HCT116 (cell line): ENCODE measurements at regions not wholly inside any gene's neighbourhood (a gene's known extent, or its start where the extent isn't known, plus 50 kb on each side); places are given as distances from the start of the nearest gene placed in this dataset.

Experiments used
- ATAC-seq: fragments of 200-7000 bp; cut with Tn5 transposase; 2 replicates; pipeline ENCODE4 v1.9.1; 2020; ENCODE audit warnings: mild to moderate bottlenecking, moderate library complexity
- BruUV-seq: library from RNA; stranded (reverse); fragments of 400-500 nt; replicated peaks from 2 replicates; lab custom pipeline; 2021; lab: Mats Ljungman, UMichigan
- CTCF ChIA-PET: fragments of 300-600 bp; sonication (Branson Sonifier 250); formaldehyde crosslinking; loops from one replicate; lab custom pipeline; 2021; ENCODE audit warnings: antibody characterized with exemption; lab: Charles Lee
- POLR2A ChIA-PET: fragments of 300-600, 350-600 bp; sonication (Branson Sonifier 250); formaldehyde crosslinking; loops from one replicate; lab custom pipeline; 2021; ENCODE audit warnings: antibody characterized with exemption; lab: Charles Lee
- RAD21 ChIA-PET, 2 experiments: fragments of 300-600 bp; sonication (Branson Sonifier 250); formaldehyde crosslinking; loops; one replicate each; lab custom pipeline; 2023; ENCODE audit warnings: low total read pairs in 2 of 2; ENCODE audit not compliant: uncharacterized antibody in 2 of 2, unreplicated experiment in 2 of 2, low non-redundant PET in 1 of 2; lab: Charles Lee
- DNase-seq: peaks from one replicate; pipeline ENCODE4 v3.0.0-alpha.2; 2010; ENCODE audit warnings: low read depth, low spot score
- H2AFZ ChIP-seq: fragments of 200-600 bp; shearing (Covaris generic), sonication (generic); 2 replicates; pipeline ENCODE4 v1.6.1; 2017; ENCODE audit warnings: low read depth, mixed run types, mixed read lengths, antibody characterized with exemption, low read length; ENCODE audit not compliant: poor library complexity, severe bottlenecking
- H3K27ac ChIP-seq: 2 replicates; pipeline ENCODE4 v1.5.1; 2012; ENCODE audit warnings: low read depth, low read length
- H3K27me3 ChIP-seq: fragments of 200-600 bp; sonication (generic); 2 replicates; pipeline ENCODE4 v1.6.1; 2016; ENCODE audit warnings: mixed run types, low read length, mixed read lengths; ENCODE audit not compliant: insufficient read depth
- H3K36me3 ChIP-seq, 2 experiments: fragments of 200-500 bp in 1 of 2; fragments of 200-600 bp in 1 of 2; sonication (Bioruptor generic) in 1 of 2; sonication (generic) in 1 of 2; 2 replicates each; pipeline versions ENCODE4 v1.5.1 to v1.6.1; 2014 to 2016; ENCODE audit warnings: low read length in 2 of 2, inconsistent platforms in 1 of 2, mixed read lengths in 1 of 2, mixed run types in 1 of 2; ENCODE audit not compliant: insufficient read depth in 2 of 2, control insufficient read depth in 1 of 2
- H3K4me1 ChIP-seq, 2 experiments: fragments of 200-600 bp in 1 of 2; sonication (generic) in 1 of 2; 2 replicates each; pipeline versions ENCODE4 v1.5.1 to v1.6.1; 2012 to 2017; ENCODE audit warnings: low read length in 2 of 2, inconsistent platforms in 1 of 2, mild to moderate bottlenecking in 1 of 2, mixed read lengths in 1 of 2, mixed run types in 1 of 2, moderate library complexity in 1 of 2; ENCODE audit not compliant: insufficient read depth in 2 of 2, control insufficient read depth in 1 of 2
- H3K4me2 ChIP-seq: fragments of 200-600 bp; sonication (generic); 2 replicates; pipeline ENCODE4 v1.6.1; 2017; ENCODE audit warnings: mixed run types, low read length, mixed read lengths
- H3K4me3 ChIP-seq, 2 experiments: fragments of 200-600 bp in 1 of 2; sonication (generic) in 1 of 2; replicated peaks in 1 of 2; 2 replicates each; pipeline ENCODE4 v1.5.1; 2011 to 2016; ENCODE audit warnings: low read length in 2 of 2, control low read depth in 1 of 2, low read depth in 1 of 2, mild to moderate bottlenecking in 1 of 2, mixed read lengths in 1 of 2, mixed run types in 1 of 2
- H3K79me2 ChIP-seq: fragments of 200-600 bp; sonication (generic); 2 replicates; pipeline ENCODE4 v1.6.1; 2017; ENCODE audit warnings: mild to moderate bottlenecking, mixed run types, low read length, moderate library complexity, mixed read lengths; ENCODE audit not compliant: insufficient read depth
- H3K9ac ChIP-seq: fragments of 200-600 bp; sonication (generic); 2 replicates; pipeline ENCODE4 v1.6.1; 2016; ENCODE audit warnings: low read length, mixed read lengths
- H3K9me2 ChIP-seq: fragments of 200-600 bp; sonication (generic), shearing (Covaris generic); 2 replicates; pipeline ENCODE4 v1.6.1; 2017; ENCODE audit warnings: mixed run types, mild to moderate bottlenecking, moderate library complexity; ENCODE audit not compliant: insufficient read depth
- H3K9me3 ChIP-seq, 2 experiments: fragments of 200-500 bp in 1 of 2; fragments of 200-600 bp in 1 of 2; sonication (Bioruptor generic) in 1 of 2; sonication (generic) in 1 of 2; 2 replicates each; pipeline ENCODE4 v1.6.1; 2014 to 2017; ENCODE audit warnings: low read length in 2 of 2, mixed read lengths in 2 of 2, inconsistent platforms in 1 of 2, low read depth in 1 of 2, mild to moderate bottlenecking in 1 of 2, mixed run types in 1 of 2, moderate library complexity in 1 of 2; ENCODE audit not compliant: control insufficient read depth in 1 of 2, insufficient read depth in 1 of 2
- H4K20me1 ChIP-seq: fragments of 200-600 bp; sonication (generic), shearing (Covaris generic); 2 replicates; pipeline ENCODE4 v1.6.1; 2017; ENCODE audit warnings: mixed run types, mild to moderate bottlenecking, moderate library complexity; ENCODE audit not compliant: insufficient read depth
- CBX3 ChIP-seq: IDR thresholded peaks from 2 replicates; pipeline ENCODE4 v1.6.1; 2012; ENCODE audit warnings: low read depth
- EGR1 ChIP-seq: IDR thresholded peaks from 2 replicates; pipeline ENCODE4 v1.6.1; 2012; ENCODE audit warnings: low read depth
- ELF1 ChIP-seq: IDR thresholded peaks from 2 replicates; pipeline ENCODE4 v1.6.1; 2012; ENCODE audit warnings: low read depth, borderline replicate concordance
- EZH2phosphoT487 ChIP-seq: fragments of 200-600 bp; IDR thresholded peaks from 2 replicates; pipeline ENCODE4 v1.6.1; 2018; ENCODE audit warnings: antibody characterized with exemption, borderline replicate concordance
- MAX ChIP-seq: IDR thresholded peaks from 2 replicates; pipeline ENCODE4 v1.6.1; 2012
- POLR2A ChIP-seq: IDR thresholded peaks from 2 replicates; pipeline ENCODE4 v1.7.0; 2011; ENCODE audit warnings: borderline replicate concordance; ENCODE audit not compliant: insufficient read depth, insufficient read length; ENCODE audit errors: extremely low read depth
- POLR2AphosphoS5 ChIP-seq: IDR thresholded peaks from 2 replicates; pipeline ENCODE4 v1.6.1; 2011; ENCODE audit warnings: mild to moderate bottlenecking, low read depth, low read length, moderate library complexity
- RAD21 ChIP-seq: IDR thresholded peaks from 2 replicates; pipeline ENCODE4 v1.6.1; 2012; ENCODE audit warnings: low read depth, mild to moderate bottlenecking
- SIN3A ChIP-seq: IDR thresholded peaks from 2 replicates; pipeline ENCODE4 v1.6.1; 2012; ENCODE audit warnings: low read depth
- SRF ChIP-seq: IDR thresholded peaks from 2 replicates; pipeline ENCODE4 v1.6.1; 2012; ENCODE audit warnings: low read depth
- TCF7L2 ChIP-seq: IDR thresholded peaks from 2 replicates; pipeline ENCODE4 v1.7.0; 2011; ENCODE audit warnings: borderline replicate concordance, inconsistent platforms; ENCODE audit not compliant: insufficient read depth, insufficient read length; ENCODE audit errors: extremely low read depth
- YY1 ChIP-seq: IDR thresholded peaks from 2 replicates; pipeline ENCODE4 v1.6.1; 2011; ENCODE audit warnings: low read length, low read depth, moderate library complexity, mild to moderate bottlenecking; ENCODE audit not compliant: insufficient replicate concordance; ENCODE audit errors: extremely low read depth
- ZFX ChIP-seq: fragments of 450-650 bp; IDR thresholded peaks from 2 replicates; pipeline ENCODE4 v1.6.1; 2017
- ZNF274 ChIP-seq: fragments of 200-500 bp; sonication (Bioruptor generic); IDR thresholded peaks from 2 replicates; pipeline ENCODE4 v1.6.1; 2014; ENCODE audit warnings: mild to moderate bottlenecking, low read depth, low read length, inconsistent platforms
- intact Hi-C: fragments of 100-400 bp; cut with micrococcal nuclease; formaldehyde crosslinking; loops from 2 replicates; pipeline ENCODE4 v1.10.0; 2022
- TF ChIP-seq, protein P1 (sequence below): IDR thresholded peaks from 2 replicates; pipeline ENCODE4 v1.6.1; 2012; ENCODE audit warnings: low read depth
- TF ChIP-seq, protein P2 (sequence below): IDR thresholded peaks from 2 replicates; pipeline ENCODE4 v1.6.1; 2011; ENCODE audit warnings: mild to moderate bottlenecking, low read length, moderate library complexity; ENCODE audit not compliant: insufficient replicate concordance; ENCODE audit errors: extremely low read depth
- TF ChIP-seq, protein P3 (sequence below), 3 experiments: fragments of 200-600 bp in 1 of 3; sonication (generic) in 1 of 3; IDR thresholded peaks in 2 of 3; conservative IDR thresholded peaks in 1 of 3; 2 replicates each; pipeline ENCODE4 v1.5.1; 2012 to 2017; ENCODE audit warnings: low read depth in 2 of 3, low read length in 2 of 3, antibody characterized with exemption in 1 of 3, borderline replicate concordance in 1 of 3, control low read depth in 1 of 3, mild to moderate bottlenecking in 1 of 3, mixed read lengths in 1 of 3, mixed run types in 1 of 3, moderate library complexity in 1 of 3; ENCODE audit not compliant: insufficient read depth in 1 of 3

- H3K27me3 ChIP-seq = no peaks in the 10 kb centered on the region
- no peak overlapping the region for H3K27ac ChIP-seq
- TF ChIP-seq YY1 (no peak), CBX3 (no peak), ZNF274 (no peak), ZFX (no peak), SIN3A (no peak), MAX (no peak), EGR1 (no peak), ELF1 (no peak), RAD21 (no peak), TCF7L2 (no peak), POLR2AphosphoS5 (no peak), POLR2A (no peak), EZH2phosphoT487 (no peak), SRF (no peak)
- TF ChIP-seq, protein P1, sequence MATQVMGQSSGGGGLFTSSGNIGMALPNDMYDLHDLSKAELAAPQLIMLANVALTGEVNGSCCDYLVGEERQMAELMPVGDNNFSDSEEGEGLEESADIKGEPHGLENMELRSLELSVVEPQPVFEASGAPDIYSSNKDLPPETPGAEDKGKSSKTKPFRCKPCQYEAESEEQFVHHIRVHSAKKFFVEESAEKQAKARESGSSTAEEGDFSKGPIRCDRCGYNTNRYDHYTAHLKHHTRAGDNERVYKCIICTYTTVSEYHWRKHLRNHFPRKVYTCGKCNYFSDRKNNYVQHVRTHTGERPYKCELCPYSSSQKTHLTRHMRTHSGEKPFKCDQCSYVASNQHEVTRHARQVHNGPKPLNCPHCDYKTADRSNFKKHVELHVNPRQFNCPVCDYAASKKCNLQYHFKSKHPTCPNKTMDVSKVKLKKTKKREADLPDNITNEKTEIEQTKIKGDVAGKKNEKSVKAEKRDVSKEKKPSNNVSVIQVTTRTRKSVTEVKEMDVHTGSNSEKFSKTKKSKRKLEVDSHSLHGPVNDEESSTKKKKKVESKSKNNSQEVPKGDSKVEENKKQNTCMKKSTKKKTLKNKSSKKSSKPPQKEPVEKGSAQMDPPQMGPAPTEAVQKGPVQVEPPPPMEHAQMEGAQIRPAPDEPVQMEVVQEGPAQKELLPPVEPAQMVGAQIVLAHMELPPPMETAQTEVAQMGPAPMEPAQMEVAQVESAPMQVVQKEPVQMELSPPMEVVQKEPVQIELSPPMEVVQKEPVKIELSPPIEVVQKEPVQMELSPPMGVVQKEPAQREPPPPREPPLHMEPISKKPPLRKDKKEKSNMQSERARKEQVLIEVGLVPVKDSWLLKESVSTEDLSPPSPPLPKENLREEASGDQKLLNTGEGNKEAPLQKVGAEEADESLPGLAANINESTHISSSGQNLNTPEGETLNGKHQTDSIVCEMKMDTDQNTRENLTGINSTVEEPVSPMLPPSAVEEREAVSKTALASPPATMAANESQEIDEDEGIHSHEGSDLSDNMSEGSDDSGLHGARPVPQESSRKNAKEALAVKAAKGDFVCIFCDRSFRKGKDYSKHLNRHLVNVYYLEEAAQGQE = no peak
- TF ChIP-seq, protein P2, sequence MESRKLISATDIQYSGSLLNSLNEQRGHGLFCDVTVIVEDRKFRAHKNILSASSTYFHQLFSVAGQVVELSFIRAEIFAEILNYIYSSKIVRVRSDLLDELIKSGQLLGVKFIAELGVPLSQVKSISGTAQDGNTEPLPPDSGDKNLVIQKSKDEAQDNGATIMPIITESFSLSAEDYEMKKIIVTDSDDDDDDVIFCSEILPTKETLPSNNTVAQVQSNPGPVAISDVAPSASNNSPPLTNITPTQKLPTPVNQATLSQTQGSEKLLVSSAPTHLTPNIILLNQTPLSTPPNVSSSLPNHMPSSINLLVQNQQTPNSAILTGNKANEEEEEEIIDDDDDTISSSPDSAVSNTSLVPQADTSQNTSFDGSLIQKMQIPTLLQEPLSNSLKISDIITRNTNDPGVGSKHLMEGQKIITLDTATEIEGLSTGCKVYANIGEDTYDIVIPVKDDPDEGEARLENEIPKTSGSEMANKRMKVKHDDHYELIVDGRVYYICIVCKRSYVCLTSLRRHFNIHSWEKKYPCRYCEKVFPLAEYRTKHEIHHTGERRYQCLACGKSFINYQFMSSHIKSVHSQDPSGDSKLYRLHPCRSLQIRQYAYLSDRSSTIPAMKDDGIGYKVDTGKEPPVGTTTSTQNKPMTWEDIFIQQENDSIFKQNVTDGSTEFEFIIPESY = no peak
- TF ChIP-seq, protein P3, sequence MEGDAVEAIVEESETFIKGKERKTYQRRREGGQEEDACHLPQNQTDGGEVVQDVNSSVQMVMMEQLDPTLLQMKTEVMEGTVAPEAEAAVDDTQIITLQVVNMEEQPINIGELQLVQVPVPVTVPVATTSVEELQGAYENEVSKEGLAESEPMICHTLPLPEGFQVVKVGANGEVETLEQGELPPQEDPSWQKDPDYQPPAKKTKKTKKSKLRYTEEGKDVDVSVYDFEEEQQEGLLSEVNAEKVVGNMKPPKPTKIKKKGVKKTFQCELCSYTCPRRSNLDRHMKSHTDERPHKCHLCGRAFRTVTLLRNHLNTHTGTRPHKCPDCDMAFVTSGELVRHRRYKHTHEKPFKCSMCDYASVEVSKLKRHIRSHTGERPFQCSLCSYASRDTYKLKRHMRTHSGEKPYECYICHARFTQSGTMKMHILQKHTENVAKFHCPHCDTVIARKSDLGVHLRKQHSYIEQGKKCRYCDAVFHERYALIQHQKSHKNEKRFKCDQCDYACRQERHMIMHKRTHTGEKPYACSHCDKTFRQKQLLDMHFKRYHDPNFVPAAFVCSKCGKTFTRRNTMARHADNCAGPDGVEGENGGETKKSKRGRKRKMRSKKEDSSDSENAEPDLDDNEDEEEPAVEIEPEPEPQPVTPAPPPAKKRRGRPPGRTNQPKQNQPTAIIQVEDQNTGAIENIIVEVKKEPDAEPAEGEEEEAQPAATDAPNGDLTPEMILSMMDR (IDR thresholded peaks at IDR 0.05 in 2 of 3, conservative IDR thresholded peaks at IDR 0.05 in 1 of 3; ENCODE audit: borderline replicate concordance in 1 of 3, insufficient read depth in 1 of 3, low read depth in 2 of 3, low read length in 2 of 3) = no peak
- H3K4me2 ChIP-seq = no peak overlapping the region
- no peaks in the 10 kb centered on the region for H3K4me1 ChIP-seq
- H3K36me3 ChIP-seq = no peaks in the 10 kb centered on the region
- ChIA-PET CTCF (no interaction called here), POLR2A (no interaction called here), RAD21 (no interaction called here)
- intact Hi-C loops = no loop called here
- DNase-seq (no peak), ATAC-seq (no peak)
- no peaks in the 10 kb centered on the region for H3K9me3 ChIP-seq
- no peaks in the 10 kb centered on the region for H4K20me1 ChIP-seq
- no TSS peak for BruUV-seq
- no peaks in the 10 kb centered on the region for H3K9me2 ChIP-seq
- no peak overlapping the region for H3K9ac ChIP-seq
- no peaks in the 10 kb centered on the region for H3K79me2 ChIP-seq
- no peak overlapping the region for H2AFZ ChIP-seq
- no peak overlapping the region for H3K4me3 ChIP-seq
Measured at GRCh38 chr1:68827261-68827660, 330.4 kb upstream of the DEPDC1 start.
